A673 (cell line): ENCODE measurements at regions not wholly inside any gene's neighbourhood (a gene's known extent, or its start where the extent isn't known, plus 50 kb on each side); places are given as distances from the start of the nearest gene placed in this dataset.

Experiments used
- BruUV-seq: library from RNA; stranded (reverse); fragments of 400-500 nt; replicated peaks from 2 replicates; lab custom pipeline; 2021; lab: Mats Ljungman, UMichigan
- CTCF ChIA-PET: fragments of 300-600 bp; sonication (Branson Sonifier 250); formaldehyde crosslinking; loops from one replicate; lab custom pipeline; 2022; ENCODE audit warnings: antibody characterized with exemption; lab: Charles Lee
- POLR2A ChIA-PET: fragments of 300-600 bp; sonication (Branson Sonifier 250); formaldehyde crosslinking; loops from one replicate; lab custom pipeline; 2022; ENCODE audit warnings: antibody characterized with exemption; ENCODE audit not compliant: low non-redundant PET; lab: Charles Lee
- DNase-seq: peaks from one replicate; pipeline ENCODE4 v3.0.0-alpha.2; 2015; ENCODE audit warnings: low spot score
- H3K27ac ChIP-seq: fragments of 200-600 bp; sonication (generic); 2 replicates; pipeline ENCODE4 v1.5.1; 2016; ENCODE audit warnings: mixed run types, low read depth, mild to moderate bottlenecking, mixed read lengths, antibody characterized with exemption, low read length; ENCODE audit not compliant: poor library complexity, severe bottlenecking
- H3K27me3 ChIP-seq: fragments of 200-600 bp; sonication (generic); replicated peaks from 2 replicates; pipeline ENCODE4 v1.6.1; 2017; ENCODE audit warnings: mixed run types, low read depth, mild to moderate bottlenecking, mixed read lengths, antibody characterized with exemption, low read length; ENCODE audit not compliant: insufficient read depth, poor library complexity
- H3K36me3 ChIP-seq: fragments of 200-600 bp; sonication (generic); 2 replicates; pipeline ENCODE4 v1.6.1; 2016; ENCODE audit warnings: mixed run types, mild to moderate bottlenecking, mixed read lengths, antibody characterized with exemption, low read length; ENCODE audit not compliant: insufficient read depth, poor library complexity, severe bottlenecking
- H3K4me1 ChIP-seq: fragments of 200-600 bp; sonication (generic); 2 replicates; pipeline ENCODE4 v1.6.1; 2017; ENCODE audit warnings: mixed run types, mild to moderate bottlenecking, mixed read lengths, antibody characterized with exemption, low read length; ENCODE audit not compliant: insufficient read depth, poor library complexity, severe bottlenecking
- H3K4me3 ChIP-seq: fragments of 200-600 bp; sonication (generic); 2 replicates; pipeline ENCODE4 v1.5.1; 2016; ENCODE audit warnings: low read depth, mixed run types, mild to moderate bottlenecking, mixed read lengths, low read length; ENCODE audit not compliant: poor library complexity, severe bottlenecking
- H3K9me3 ChIP-seq: fragments of 200-600 bp; sonication (generic); 2 replicates; pipeline ENCODE4 v1.6.1; 2016; ENCODE audit warnings: mixed run types, low read depth, mild to moderate bottlenecking, mixed read lengths, antibody characterized with exemption, low read length; ENCODE audit not compliant: poor library complexity, severe bottlenecking
- CTCF ChIP-seq: fragments of 300-800, 200-600 bp; sonication (generic); conservative IDR thresholded peaks from 2 replicates; pipeline ENCODE4 v1.5.1; 2017; ENCODE audit warnings: low read depth, mild to moderate bottlenecking, antibody characterized with exemption, low read length, moderate library complexity, mixed read lengths
- EZH2 ChIP-seq: fragments of 200-600 bp; sonication (generic); IDR thresholded peaks from 2 replicates; pipeline ENCODE4 v1.6.1; 2017; ENCODE audit warnings: borderline replicate concordance, low read depth, mild to moderate bottlenecking, mixed read lengths, antibody characterized with exemption, low read length; ENCODE audit not compliant: poor library complexity, severe bottlenecking
- intact Hi-C: fragments of 100-400 bp; cut with micrococcal nuclease; formaldehyde crosslinking; loops from one replicate; pipeline ENCODE4 v1.10.0; 2022; ENCODE audit not compliant: unreplicated experiment

GRCh38 chrX:81390237-81390636 is 188.3 kb downstream of the SH3BGRL start:
- no TSS peak for BruUV-seq
- DNase-seq: no peak
- H3K4me1 ChIP-seq: no peaks in the 10 kb centered on the region
- intact Hi-C loops: no loop called here
- H3K36me3 ChIP-seq: no peaks in the 10 kb centered on the region
- H3K27ac ChIP-seq: no peak overlapping the region
- H3K9me3 ChIP-seq: no peaks in the 10 kb centered on the region
- TF ChIP-seq CTCF (no peak), EZH2 (no peak)
- no peaks in the 10 kb centered on the region for H3K27me3 ChIP-seq
- ChIA-PET CTCF (no interaction called here), POLR2A (no interaction called here)
- no peak overlapping the region for H3K4me3 ChIP-seq

DNA sequence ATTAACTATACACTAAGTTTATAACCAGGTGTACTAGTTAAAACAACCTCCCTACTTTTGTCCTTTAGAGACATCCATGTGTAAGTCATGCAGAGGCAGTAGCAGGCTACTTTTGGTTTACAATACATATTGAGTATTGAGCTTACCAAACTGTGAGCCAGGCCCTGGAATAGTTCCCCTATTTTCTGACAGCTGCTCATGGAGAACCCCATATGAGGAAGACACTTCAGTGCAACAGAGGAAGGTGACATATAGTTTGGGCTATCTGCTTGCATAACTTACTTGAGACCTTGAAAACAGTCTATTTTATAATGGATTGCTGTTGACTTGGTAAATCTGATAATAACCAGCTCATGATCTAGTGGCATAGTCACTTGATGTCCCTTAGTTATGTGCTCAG is 190.5 kb downstream of the SH3BGRL start:
- ChIA-PET POLR2A (no interaction called here), CTCF (no interaction called here)
- H3K4me3 ChIP-seq: no peak overlapping the region
- intact Hi-C loops: no loop called here
- no peak for DNase-seq
- TF ChIP-seq EZH2: no peak
- TF ChIP-seq CTCF: no peak
- no peaks in the 10 kb centered on the region for H3K36me3 ChIP-seq
- H3K27me3 ChIP-seq: no peaks in the 10 kb centered on the region
- BruUV-seq: no TSS peak
- H3K9me3 ChIP-seq: no peaks in the 10 kb centered on the region
- no peak overlapping the region for H3K27ac ChIP-seq
- H3K4me1 ChIP-seq: no peaks in the 10 kb centered on the region

DNA sequence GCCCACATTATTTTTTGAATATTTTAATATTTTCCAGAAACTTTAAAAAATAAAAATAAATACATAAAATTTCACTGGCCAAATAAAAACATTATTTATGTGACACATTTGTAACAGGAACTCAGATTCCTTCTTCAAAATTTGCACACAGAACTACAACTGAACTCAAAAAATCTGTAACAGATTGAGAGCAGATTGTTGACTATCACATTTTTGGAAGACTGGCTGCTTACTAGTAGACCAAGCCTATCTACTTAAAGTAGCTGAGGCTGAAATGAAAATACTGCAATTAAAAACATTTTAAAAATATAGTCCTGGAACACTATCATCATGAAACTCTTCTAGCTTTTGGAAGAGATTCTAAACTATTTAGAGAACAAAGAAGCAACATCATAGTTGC is 203.9 kb downstream of the SH3BGRL start:
- intact Hi-C loops: no loop called here
- CTCF ChIA-PET: no interaction called here
- no peak for TF ChIP-seq EZH2
- no peak for TF ChIP-seq CTCF

More for the DNA sequence above, 203.9 kb downstream of the SH3BGRL start:
- Histone ChIP-seq H3K4me1 (no peaks in the 10 kb centered on the region), H3K4me3 (no peak overlapping the region), H3K9me3 (peaks cover 8% of the 10 kb centered on the region), H3K27ac (no peak overlapping the region), H3K36me3 (no peaks in the 10 kb centered on the region), H3K27me3 (no peaks in the 10 kb centered on the region)
- no TSS peak for BruUV-seq
- POLR2A ChIA-PET: no interaction called here
- DNase-seq: no peak
